DND-41 (cell line): ENCODE measurements at regions not wholly inside any gene's neighbourhood (a gene's known extent, or its start where the extent isn't known, plus 50 kb on each side); places are given as distances from the start of the nearest gene placed in this dataset.
A peak's percentile ranks its signal among the peaks of the same experiment; 100 is the strongest.

ENCODE experiments used
- ATAC-seq: fragments of 200-7000 bp; cut with Tn5 transposase; 3 replicates; pipeline ENCODE4 v1.9.1; 2021; ENCODE audit warnings: low read depth; ENCODE audit not compliant: insufficient read depth
- DNase-seq: peaks from one replicate; pipeline ENCODE4 v3.0.0-alpha.2; 2020
- H2AFZ ChIP-seq: 2 replicates; pipeline ENCODE4 v1.6.0; 2012; ENCODE audit warnings: low read depth, low read length
- H3K27ac ChIP-seq: 2 replicates; pipeline ENCODE4 v1.5.1; 2012; ENCODE audit warnings: low read length, inconsistent platforms
- H3K27me3 ChIP-seq: fragments of 200-600 bp; sonication (generic); 2 replicates; pipeline ENCODE4 v1.6.0; 2012; ENCODE audit warnings: low read length, mild to moderate bottlenecking, inconsistent platforms; ENCODE audit not compliant: insufficient read depth, poor library complexity
- H3K36me3 ChIP-seq: 2 replicates; pipeline ENCODE4 v1.5.1; 2012; ENCODE audit warnings: low read length, inconsistent platforms; ENCODE audit not compliant: insufficient read depth
- H3K4me1 ChIP-seq: 2 replicates; pipeline ENCODE4 v1.5.1; 2012; ENCODE audit warnings: mild to moderate bottlenecking, low read length; ENCODE audit not compliant: insufficient read depth
- H3K4me2 ChIP-seq: 2 replicates; pipeline ENCODE4 v1.6.0; 2012; ENCODE audit warnings: mild to moderate bottlenecking, moderate library complexity, low read length, inconsistent platforms; ENCODE audit not compliant: insufficient read depth
- H3K4me3 ChIP-seq, 2 experiments: fragments of 200-600 bp in 1 of 2; shearing (Covaris generic) in 1 of 2; 2 replicates each; pipeline ENCODE4 v1.5.1; 2012 to 2016; ENCODE audit warnings: inconsistent platforms in 2 of 2, low read length in 2 of 2, mild to moderate bottlenecking in 2 of 2, low read depth in 1 of 2, moderate library complexity in 1 of 2
- H3K79me2 ChIP-seq: 2 replicates; pipeline ENCODE4 v1.6.0; 2012; ENCODE audit warnings: low read length, inconsistent platforms; ENCODE audit not compliant: insufficient read depth
- H3K9ac ChIP-seq: 2 replicates; pipeline ENCODE4 v1.6.0; 2012; ENCODE audit warnings: low read depth, mild to moderate bottlenecking, inconsistent platforms, low read length, moderate library complexity
- H3K9me3 ChIP-seq: 2 replicates; pipeline ENCODE4 v1.5.1; 2012; ENCODE audit warnings: low read length, moderate library complexity, mild to moderate bottlenecking, inconsistent platforms; ENCODE audit not compliant: insufficient read depth, severe bottlenecking
- H4K20me1 ChIP-seq: 2 replicates; pipeline ENCODE4 v1.6.0; 2012; ENCODE audit warnings: low read length; ENCODE audit not compliant: insufficient read depth
- EZH2 ChIP-seq: IDR thresholded peaks from 3 replicates; pipeline ENCODE4 v1.6.1; 2012; ENCODE audit warnings: borderline replicate concordance, low read depth, mild to moderate bottlenecking, moderate library complexity, low read length, inconsistent platforms; ENCODE audit not compliant: severe bottlenecking
- TF ChIP-seq, protein P1 (sequence below): IDR thresholded peaks from 2 replicates; pipeline ENCODE4 v1.5.1; 2012; ENCODE audit warnings: borderline replicate concordance, low read length, moderate library complexity, mild to moderate bottlenecking; ENCODE audit not compliant: poor library complexity, severe bottlenecking; ENCODE audit errors: extremely low read depth

DNA sequence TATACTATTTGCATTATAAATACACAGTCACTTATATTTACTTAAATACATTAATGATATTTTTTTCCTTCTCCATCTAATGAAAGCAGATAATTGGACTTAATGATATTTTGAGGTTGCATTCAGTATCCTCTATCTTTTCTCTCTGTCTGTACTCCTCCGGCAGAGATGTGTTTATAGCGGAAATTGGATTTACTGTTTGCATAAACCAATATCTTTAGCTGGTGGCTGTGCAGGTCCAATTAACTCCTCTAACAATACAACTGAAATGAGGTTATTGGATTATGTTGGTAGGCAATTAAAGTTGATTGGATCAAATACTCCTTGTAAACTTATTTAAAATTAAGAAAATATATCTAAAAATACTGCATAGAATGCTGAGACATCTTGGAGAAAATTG, 1044.2 kb upstream of the SORCS1 start:
- H2AFZ ChIP-seq, result no peak overlapping the region
- H3K4me2 ChIP-seq, result no peak overlapping the region
- no peaks in the 10 kb centered on the region for H4K20me1 ChIP-seq
- no peaks in the 10 kb centered on the region for H3K36me3 ChIP-seq
- no peaks in the 10 kb centered on the region for H3K79me2 ChIP-seq
- no peak overlapping the region for H3K4me3 ChIP-seq
- H3K4me1 ChIP-seq, result no peaks in the 10 kb centered on the region
- H3K27me3 ChIP-seq, result no peaks in the 10 kb centered on the region
- no peak for ATAC-seq
- no peaks in the 10 kb centered on the region for H3K9me3 ChIP-seq
- DNase-seq, result no peak
- H3K9ac ChIP-seq, result no peak overlapping the region
- H3K27ac ChIP-seq, result no peak overlapping the region
- no peak for TF ChIP-seq EZH2
- TF ChIP-seq, protein P1, sequence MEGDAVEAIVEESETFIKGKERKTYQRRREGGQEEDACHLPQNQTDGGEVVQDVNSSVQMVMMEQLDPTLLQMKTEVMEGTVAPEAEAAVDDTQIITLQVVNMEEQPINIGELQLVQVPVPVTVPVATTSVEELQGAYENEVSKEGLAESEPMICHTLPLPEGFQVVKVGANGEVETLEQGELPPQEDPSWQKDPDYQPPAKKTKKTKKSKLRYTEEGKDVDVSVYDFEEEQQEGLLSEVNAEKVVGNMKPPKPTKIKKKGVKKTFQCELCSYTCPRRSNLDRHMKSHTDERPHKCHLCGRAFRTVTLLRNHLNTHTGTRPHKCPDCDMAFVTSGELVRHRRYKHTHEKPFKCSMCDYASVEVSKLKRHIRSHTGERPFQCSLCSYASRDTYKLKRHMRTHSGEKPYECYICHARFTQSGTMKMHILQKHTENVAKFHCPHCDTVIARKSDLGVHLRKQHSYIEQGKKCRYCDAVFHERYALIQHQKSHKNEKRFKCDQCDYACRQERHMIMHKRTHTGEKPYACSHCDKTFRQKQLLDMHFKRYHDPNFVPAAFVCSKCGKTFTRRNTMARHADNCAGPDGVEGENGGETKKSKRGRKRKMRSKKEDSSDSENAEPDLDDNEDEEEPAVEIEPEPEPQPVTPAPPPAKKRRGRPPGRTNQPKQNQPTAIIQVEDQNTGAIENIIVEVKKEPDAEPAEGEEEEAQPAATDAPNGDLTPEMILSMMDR, result no peak

DNA sequence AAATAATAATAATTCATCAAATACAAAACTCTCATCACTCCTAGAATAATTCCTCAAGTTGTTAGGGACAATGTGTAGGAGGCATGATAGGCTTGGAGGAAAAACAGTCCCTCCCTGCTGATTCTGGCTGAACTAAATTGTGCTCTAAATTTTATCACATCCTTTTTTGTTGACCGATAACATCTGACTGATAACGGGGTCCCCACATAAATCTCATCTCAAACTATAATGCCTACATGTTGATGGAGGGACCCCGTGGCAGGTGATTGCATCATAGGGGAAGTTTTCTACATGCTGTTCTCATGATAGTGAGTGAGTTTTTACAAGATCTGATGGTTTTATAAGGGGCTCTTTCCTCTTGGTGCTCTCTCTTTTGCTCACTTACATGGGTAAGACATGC, 1043.5 kb upstream of the SORCS1 start:
- H3K4me2 ChIP-seq, result no peak overlapping the region
- no peak for DNase-seq
- no peaks in the 10 kb centered on the region for H3K79me2 ChIP-seq
- TF ChIP-seq, protein P1, result no peak
- no peak overlapping the region for H3K9ac ChIP-seq
- ATAC-seq, result no peak
- H3K36me3 ChIP-seq, result no peaks in the 10 kb centered on the region
- H4K20me1 ChIP-seq, result no peaks in the 10 kb centered on the region
- no peaks in the 10 kb centered on the region for H3K9me3 ChIP-seq
- H2AFZ ChIP-seq, result no peak overlapping the region
- H3K4me1 ChIP-seq, result no peaks in the 10 kb centered on the region
- no peak overlapping the region for H3K27ac ChIP-seq
- no peaks in the 10 kb centered on the region for H3K27me3 ChIP-seq
- no peak overlapping the region for H3K4me3 ChIP-seq

DNA sequence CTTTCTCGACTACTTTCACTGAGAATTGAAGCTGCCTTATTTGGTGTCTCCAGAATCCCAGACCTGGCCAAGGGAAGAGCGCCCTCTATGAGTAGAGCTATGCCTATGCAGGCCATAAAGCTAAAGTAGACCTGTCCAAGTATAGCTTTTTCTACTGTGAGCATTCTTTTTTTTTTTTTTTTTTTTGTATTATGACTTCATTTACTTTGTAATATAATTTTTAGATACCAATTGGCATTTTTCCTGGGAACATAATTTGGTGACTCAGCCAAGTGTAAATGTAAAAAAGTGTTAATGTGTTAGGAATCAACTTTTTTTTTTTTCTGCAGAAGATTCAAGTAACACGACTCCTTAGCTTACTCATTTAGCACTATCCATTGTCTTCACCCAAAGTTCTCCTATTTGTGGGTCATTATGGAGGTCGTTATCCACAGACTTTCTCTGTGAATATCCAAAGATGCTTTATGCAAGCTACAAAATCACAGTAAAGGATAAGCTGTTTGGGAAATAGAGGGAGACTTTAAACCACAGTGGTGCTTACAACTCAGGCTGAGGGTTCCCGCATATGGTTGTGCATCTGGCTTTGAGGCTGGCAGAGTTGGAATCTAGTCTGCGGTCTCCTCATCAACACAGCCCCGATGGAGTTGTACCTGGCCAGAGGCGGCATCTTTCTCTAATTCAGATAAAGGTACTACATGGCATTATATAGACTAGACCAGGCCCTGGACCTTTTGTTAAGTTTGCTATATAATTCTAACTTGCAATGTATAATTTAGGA, 1040.2 kb upstream of the SORCS1 start:
- Histone ChIP-seq H3K4me1 (no peaks in the 10 kb centered on the region), H3K4me2 (no peak overlapping the region), H3K27me3 (no peaks in the 10 kb centered on the region), H4K20me1 (no peaks in the 10 kb centered on the region), H3K4me3 (no peak overlapping the region), H3K27ac (no peak overlapping the region), H3K9me3 (no peaks in the 10 kb centered on the region), H3K36me3 (no peaks in the 10 kb centered on the region), H3K9ac (no peak overlapping the region), H3K79me2 (no peaks in the 10 kb centered on the region), H2AFZ (no peak overlapping the region)
- no peak for ATAC-seq
- TF ChIP-seq, protein P1, result peak; percentile 48
- no peak for TF ChIP-seq EZH2
- DNase-seq, result no peak

DNA sequence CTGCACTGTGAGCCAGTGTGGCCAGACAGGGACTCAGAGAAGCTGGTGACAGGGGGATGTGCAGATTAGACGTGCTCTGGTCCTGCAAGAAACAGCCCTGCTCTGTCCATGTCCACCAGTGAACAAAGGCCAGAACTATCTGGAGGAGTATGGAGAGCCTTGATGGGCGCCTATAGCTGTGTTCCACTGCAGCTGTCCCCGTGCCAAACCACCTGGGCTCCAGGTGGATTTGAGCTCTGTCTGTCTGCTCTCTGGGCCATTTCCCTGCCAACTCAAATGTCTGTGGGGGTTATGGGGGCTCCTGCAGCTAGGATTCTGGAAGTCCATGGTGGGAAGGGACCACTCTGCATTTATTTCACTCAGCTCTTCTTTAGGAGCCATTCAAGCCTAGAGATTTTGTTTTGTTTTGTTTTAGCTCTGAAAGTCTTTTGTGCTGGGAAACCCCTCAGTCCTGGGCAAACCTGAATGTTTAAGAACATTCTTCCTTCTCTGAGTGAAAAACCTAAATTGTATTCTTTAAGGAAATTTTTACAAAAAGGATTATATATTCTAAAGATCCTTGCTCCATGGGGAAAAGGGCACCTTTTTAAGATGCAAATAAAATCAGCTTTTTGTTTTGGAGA, 1039.5 kb upstream of the SORCS1 start:
- ATAC-seq (no peak), DNase-seq (no peak)
- no peaks in the 10 kb centered on the region for H4K20me1 ChIP-seq
- TF ChIP-seq, protein P1, result no peak
- no peak for TF ChIP-seq EZH2
- no peaks in the 10 kb centered on the region for H3K27me3 ChIP-seq
- no peaks in the 10 kb centered on the region for H3K9me3 ChIP-seq
- H3K9ac ChIP-seq, result no peak overlapping the region
- no peak overlapping the region for H3K4me2 ChIP-seq
- no peak overlapping the region for H3K27ac ChIP-seq
- H3K36me3 ChIP-seq, result no peaks in the 10 kb centered on the region
- H2AFZ ChIP-seq, result no peak overlapping the region
- no peaks in the 10 kb centered on the region for H3K79me2 ChIP-seq
- H3K4me3 ChIP-seq, result no peak overlapping the region
- H3K4me1 ChIP-seq, result no peaks in the 10 kb centered on the region
